A204.1 (cell line): ENCODE measurements at regions not wholly inside any gene's neighbourhood (a gene's known extent, or its start where the extent isn't known, plus 50 kb on each side); places are given as distances from the start of the nearest gene placed in this dataset.

Experiments
- FAIRE-seq: peaks from 2 replicates; lab custom pipeline; 2012; peaks lifted over from hg19 to GRCh38; lab: Jason Lieb, UNC

- no peak for FAIRE-seq
Observed at GRCh38 chr9:129356871-129357772, 179.1 kb upstream of the IER5L start.

GRCh38 chr9:129355631-129356030, 177.6 kb upstream of the IER5L start:
- no peak for FAIRE-seq

GRCh38 chr9:129354498-129354897, 176.4 kb upstream of the IER5L start:
- FAIRE-seq, result no peak

GRCh38 chr9:129353697-129354336, 175.8 kb upstream of the IER5L start:
- no peak for FAIRE-seq

- FAIRE-seq, result no peak
Observed at GRCh38 chr9:129352146-129352865, 174.2 kb upstream of the IER5L start.

GRCh38 chr9:129351642-129352145, 173.6 kb upstream of the IER5L start:
- no peak for FAIRE-seq

- no peak for FAIRE-seq
Observed at GRCh38 chr9:129351058-129351641, 173.1 kb upstream of the IER5L start.

- no peak for FAIRE-seq
Observed at GRCh38 chr9:129350143-129350935, 172.3 kb upstream of the IER5L start.

- no peak for FAIRE-seq
Observed at GRCh38 chr9:129349665-129349947, 171.5 kb upstream of the IER5L start.

GRCh38 chr9:129348890-129349664, 171.0 kb upstream of the IER5L start:
- FAIRE-seq, result no peak

- no peak for FAIRE-seq
Observed at GRCh38 chr9:129347316-129348120, 169.5 kb upstream of the IER5L start.

- no peak for FAIRE-seq
Observed at GRCh38 chr9:129346046-129346445, 168.0 kb upstream of the IER5L start.

- FAIRE-seq, result no peak
Observed at GRCh38 chr9:129344641-129345495, 166.8 kb upstream of the IER5L start.

GRCh38 chr9:129343424-129344375, 165.6 kb upstream of the IER5L start:
- no peak for FAIRE-seq

GRCh38 chr9:129342591-129343423, 164.7 kb upstream of the IER5L start:
- no peak for FAIRE-seq

- FAIRE-seq, result no peak
Observed at GRCh38 chr9:129341987-129342348, 163.9 kb upstream of the IER5L start.
